Sciatic nerve (tissue), 2 donors: ENCODE measurements at regions not wholly inside any gene's neighbourhood (a gene's known extent, or its start where the extent isn't known, plus 50 kb on each side); places are given as distances from the start of the nearest gene placed in this dataset.

Experiments
- ATAC-seq: fragments of 200-7000 bp; cut with Tn5 transposase; one replicate; pipeline ENCODE4 v1.9.1; 2020; ENCODE audit warnings: mild to moderate bottlenecking, moderate library complexity
- DNase-seq: peaks from one replicate; pipeline ENCODE4 v3.0.0-alpha.2; 2020; ENCODE audit warnings: low spot score
- intact Hi-C: fragments of 100-400 bp; cut with DNase I; formaldehyde crosslinking; loops from one replicate; pipeline ENCODE4 v1.14.2; 2022
- donor health status: DM: no; HTN: no; CAD: no.
- donor health status: DM: no; HTN: no; CAD: no.

DNA sequence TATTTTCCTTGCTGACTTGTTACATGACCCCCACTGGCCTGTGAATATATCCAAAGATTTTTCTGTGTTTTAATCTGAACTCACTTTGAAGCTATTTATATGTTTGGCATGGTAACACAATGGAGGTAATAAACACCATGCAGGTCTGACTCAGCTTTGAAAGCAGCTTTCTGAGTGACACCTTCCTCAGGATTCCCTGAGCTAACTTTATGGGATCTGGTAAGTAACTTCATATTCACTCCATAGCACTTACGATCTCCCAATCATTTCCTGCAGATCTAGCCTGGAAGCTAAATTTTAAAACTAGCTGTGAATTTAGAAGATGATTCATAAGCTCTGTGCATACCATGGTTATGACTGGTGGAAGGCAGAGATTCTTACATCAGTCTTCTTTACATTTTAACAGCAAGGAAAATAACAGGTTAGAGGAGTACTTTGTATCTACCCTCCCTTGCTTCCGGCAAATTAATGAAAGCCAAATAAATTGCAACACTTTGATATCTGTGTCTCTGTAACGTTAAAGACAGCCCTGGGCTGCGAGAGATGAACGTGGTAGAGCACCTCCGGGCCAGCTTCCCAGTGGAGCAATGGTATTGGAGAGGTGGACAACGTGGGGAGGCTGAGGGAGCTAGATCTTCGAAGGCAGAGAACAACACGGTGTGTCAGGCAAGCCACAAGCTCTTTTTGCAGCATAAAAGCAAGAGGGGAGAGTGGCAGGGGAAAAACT, 170.2 kb upstream of the KLF14 start:
- DNase-seq (no peak), ATAC-seq (no peak)
- intact Hi-C loops: no loop called here

DNA sequence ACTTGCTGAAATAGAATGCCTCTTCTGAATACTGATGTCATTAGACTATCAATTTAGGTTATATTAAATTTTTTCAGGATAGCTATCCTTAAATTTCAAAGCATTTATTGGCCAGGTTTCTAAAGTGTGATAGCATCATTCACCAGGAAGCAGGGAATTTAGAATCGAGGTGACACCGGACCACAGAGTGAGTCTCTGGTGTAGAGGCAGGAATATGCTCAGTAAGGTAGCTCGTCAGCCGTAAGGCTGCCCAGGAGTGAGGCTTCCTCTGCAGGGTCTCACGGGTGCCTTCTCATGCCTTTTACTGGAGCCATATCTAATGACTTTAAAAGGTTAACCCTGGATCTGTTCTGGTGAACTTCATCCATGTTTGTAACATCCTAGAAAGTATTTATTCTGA, 170.8 kb upstream of the KLF14 start:
- DNase-seq (no peak), ATAC-seq (no peak)
- intact Hi-C loops: no loop called here

- intact Hi-C loops: no loop called here
- ATAC-seq: no peak
- DNase-seq: no peak
These were observed 172.6 kb upstream of the KLF14 start for GRCh38 chr7:130906575-130906974.

GRCh38 chr7:130907439-130907838, 173.4 kb upstream of the KLF14 start:
- ATAC-seq (no peak), DNase-seq (no peak)
- intact Hi-C loops: no loop called here

DNA sequence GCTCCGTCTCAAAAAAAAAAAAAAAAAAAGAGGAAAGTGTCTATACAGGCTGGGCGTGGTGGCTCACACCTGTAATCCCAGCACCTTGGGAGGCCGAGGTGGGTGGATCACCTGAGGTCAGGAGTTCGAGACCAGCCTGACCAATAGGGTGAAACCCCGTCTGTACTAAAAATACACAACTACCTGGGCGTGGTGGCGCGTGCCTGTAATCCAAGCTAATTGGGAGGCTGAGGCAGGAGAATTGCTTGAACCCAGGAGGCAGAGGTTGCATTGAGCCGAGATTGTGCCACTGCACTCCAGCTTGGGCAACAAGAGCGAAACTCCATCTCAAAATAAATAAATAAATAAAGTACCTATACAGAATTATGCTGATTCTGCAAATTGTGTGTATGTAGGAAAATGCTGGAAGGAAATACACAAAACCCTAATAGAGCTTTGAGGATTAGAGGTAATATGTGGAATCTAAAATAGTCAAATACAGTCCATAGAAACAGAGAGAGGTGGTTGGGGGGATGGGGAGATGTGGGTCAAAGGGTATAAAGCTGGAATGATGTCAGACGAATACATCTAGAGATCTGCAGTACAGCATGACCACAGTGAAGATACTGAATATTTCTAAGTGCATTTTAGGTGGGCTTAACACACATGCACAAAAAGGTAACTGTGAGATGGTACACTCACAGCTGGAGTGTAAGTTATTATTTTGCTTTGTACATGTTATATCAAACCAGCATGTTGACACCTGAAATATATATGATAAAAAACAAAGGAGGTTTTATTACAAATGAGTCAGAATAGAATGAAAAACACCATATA, 174.5 kb upstream of the KLF14 start:
- DNase-seq (no peak), ATAC-seq (no peak)
- intact Hi-C loops: no loop called here

GRCh38 chr7:130909161-130909836, 175.3 kb upstream of the KLF14 start:
- no peak for DNase-seq
- no peak for ATAC-seq
- intact Hi-C loops: no loop called here

DNA sequence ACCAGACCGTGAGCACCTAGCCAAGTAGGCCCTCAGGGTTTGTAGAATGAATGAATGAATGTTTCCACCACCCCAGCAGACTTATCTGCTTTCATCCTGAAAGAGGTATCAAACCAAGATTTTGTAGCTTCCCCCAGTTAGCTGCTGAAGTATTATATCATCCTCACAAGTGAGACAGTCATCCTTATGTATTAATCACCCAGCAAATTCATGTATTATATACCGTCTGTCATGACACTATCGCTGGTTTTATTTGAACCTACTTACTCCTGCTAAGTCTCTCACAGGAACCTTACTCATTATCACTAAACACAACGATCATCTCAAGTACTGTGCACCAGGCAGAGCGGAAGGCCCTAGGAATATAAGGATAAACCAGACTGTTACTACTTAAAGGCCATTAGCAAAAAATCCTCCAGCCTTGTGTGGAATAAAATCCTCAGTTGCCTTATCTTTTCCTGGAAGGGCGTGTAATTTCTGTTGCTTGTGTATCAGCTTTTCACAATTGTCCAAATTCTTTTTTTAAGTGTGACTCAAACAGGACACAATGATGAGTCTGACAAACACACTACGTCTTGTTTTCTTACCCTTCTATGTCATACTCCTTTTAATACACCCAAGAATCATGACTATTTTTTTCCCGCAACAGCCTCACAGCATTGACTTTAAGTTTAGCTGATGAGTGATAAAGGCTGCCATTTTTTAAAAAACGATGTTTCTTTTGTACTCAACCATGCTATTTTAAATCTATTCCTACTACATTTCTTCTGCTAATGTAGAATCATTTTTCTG, 176.1 kb upstream of the KLF14 start:
- intact Hi-C loops: no loop called here
- ATAC-seq (no peak), DNase-seq (no peak)

- ATAC-seq: peak; percentile 16
- intact Hi-C loops: no loop called here
These were observed 177.2 kb upstream of the KLF14 start for GRCh38 chr7:130910949-130911944.

GRCh38 chr7:130912082-130912861, 178.3 kb upstream of the KLF14 start:
- DNase-seq (no peak), ATAC-seq (peak; percentile 58)
- intact Hi-C loops: no loop called here

More at GRCh38 chr7:130910949-130911944, 177.2 kb upstream of the KLF14 start:
- no peak for DNase-seq

DNA sequence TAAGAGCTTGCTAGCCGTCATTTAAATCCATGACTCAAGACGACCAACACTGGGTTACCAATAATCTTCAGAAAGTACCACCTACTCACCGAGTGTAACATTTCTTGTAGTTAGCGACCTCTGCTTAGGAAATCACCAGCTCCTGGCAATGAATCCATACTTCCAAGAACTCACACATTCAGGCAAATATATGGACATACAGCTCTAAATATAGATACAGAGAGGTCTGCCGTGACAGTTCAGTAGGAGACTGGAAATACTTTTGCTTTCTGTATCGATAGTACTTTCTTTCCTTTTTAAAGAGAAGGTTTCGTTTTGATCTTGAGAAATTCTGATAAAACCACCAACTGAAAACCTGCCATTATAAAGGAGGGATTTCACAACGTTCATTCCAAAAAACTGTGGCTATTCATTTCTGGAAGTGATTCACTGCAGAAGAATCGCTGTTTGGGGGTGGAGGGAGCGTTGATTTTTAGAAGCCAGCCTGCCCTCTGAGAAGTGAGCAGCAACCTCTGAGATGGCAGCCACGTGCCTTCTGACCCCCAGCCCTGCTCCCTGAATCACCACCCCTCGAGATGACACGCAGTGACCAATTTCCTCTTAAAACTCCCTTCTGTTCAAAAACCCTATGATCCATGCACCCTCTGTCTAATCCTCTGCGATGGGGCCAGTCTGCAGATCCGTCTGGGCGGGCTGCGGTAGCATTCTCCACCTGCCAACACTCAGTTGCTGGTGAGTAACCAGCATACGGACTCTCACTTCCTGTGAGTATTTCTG, 179.0 kb upstream of the KLF14 start:
- DNase-seq (no peak), ATAC-seq (peak; percentile 82)
- intact Hi-C loops: no loop called here

- intact Hi-C loops: no loop called here
- DNase-seq: no peak
- no peak for ATAC-seq
These were observed 179.9 kb upstream of the KLF14 start for GRCh38 chr7:130913639-130914553.

GRCh38 chr7:130914554-130915294, 180.7 kb upstream of the KLF14 start:
- no peak for ATAC-seq
- intact Hi-C loops: no loop called here
- no peak for DNase-seq

DNA sequence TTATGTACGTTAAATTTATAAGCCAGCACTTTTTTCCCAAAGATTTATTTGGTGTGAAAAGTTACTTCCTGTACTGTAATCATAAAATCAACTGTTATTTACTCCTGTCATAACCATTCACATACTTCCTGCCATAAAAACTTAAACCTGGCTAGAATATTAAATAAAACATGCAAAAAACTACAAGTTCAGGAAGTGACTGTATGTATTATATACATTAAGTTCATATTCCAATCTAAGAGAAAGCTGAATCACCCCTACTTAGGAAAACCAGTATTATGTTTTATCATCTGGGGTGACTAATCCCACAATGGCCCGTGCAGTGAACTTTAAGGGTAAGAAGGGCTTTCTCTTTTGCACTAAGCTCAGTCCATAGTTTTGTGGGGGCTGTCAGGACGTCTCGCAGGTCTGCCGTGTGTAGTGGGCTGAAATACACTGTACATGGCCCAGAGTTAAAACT, 183.7 kb upstream of the KLF14 start:
- intact Hi-C loops: no loop called here
- no peak for DNase-seq

DNA sequence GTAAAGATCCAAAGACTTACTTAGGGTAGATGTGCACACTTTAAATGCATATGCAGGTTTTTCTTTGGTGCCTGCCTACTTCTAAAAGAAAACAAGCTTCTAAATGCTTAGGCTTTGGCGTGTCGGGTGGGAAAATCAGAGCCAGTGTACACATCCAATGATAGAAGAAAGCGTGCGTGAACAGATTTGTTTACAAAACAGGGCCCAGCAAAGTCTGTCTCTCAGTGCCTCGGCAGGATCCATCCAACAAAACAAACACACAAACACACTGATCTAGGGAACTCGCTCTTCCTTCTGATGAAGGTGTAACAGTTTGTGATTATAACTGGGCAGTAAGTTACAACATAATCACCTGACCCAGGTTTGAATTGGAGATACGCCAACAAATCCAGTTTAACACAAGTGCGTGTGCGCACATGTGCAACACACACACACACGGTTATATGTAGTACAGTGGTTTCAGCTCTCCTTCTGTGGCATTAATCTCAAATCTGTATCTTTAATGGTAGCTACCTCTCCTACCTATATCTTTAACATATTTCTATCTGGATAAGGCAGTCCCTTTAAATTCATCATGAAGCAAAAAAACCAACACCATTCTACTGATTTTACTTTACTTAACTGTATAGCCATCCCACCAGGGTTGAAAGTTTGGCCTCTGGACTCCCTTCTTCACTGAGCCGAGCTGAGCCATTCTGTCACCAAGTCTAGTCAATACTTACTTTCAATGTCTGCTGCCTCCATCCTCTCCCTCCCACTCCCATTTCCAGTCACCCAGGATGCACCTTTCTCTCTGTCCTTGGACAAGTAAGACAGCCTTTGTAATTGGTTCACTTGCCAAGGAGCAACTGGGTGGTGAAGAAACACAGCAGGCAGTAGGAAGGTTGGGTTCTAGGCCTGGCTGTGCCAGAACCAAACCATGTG, 184.4 kb upstream of the KLF14 start:
- no peak for DNase-seq
- intact Hi-C loops: no loop called here
- no peak for ATAC-seq

More for the DNA sequence above, 183.7 kb upstream of the KLF14 start:
- ATAC-seq: no peak
